Endothelial cell of umbilical vein (primary cell): ENCODE measurements at regions not wholly inside any gene's neighbourhood (a gene's known extent, or its start where the extent isn't known, plus 50 kb on each side); places are given as distances from the start of the nearest gene placed in this dataset.

Experiments
- BruUV-seq: library from RNA; stranded (reverse); fragments of 400-500 nt; replicated peaks from 2 replicates; lab custom pipeline; 2021; lab: Mats Ljungman, UMichigan
- CTCF ChIA-PET: fragments of 300-600, 350-600 bp; sonication (Branson Sonifier 250); formaldehyde crosslinking; loops from one replicate; lab custom pipeline; 2021; ENCODE audit warnings: antibody characterized with exemption, inconsistent platforms; lab: Charles Lee
- POLR2A ChIA-PET: fragments of 300-600, 350-600 bp; sonication (Branson Sonifier 250); formaldehyde crosslinking; loops from one replicate; lab custom pipeline; 2021; ENCODE audit warnings: antibody characterized with exemption, inconsistent platforms; lab: Charles Lee
- DNase-seq: peaks from one replicate; pipeline ENCODE4 v3.0.0-alpha.2; 2011; ENCODE audit warnings: low read depth, low spot score
- FAIRE-seq: peaks from 2 replicates; lab custom pipeline; 2011; peaks lifted over from hg19 to GRCh38; lab: Jason Lieb, UNC
- H2AFZ ChIP-seq: 2 replicates; pipeline ENCODE4 v1.6.0; 2012; ENCODE audit warnings: low read depth, low read length, control low read depth, inconsistent platforms
- H3K27ac ChIP-seq: 2 replicates; pipeline ENCODE4 v1.5.1; 2011; ENCODE audit warnings: low read depth, mild to moderate bottlenecking, control low read depth, low read length, moderate library complexity; ENCODE audit not compliant: insufficient read depth
- H3K27me3 ChIP-seq, 2 experiments: 2 replicates each; pipeline versions ENCODE4 v1.6.0 to v1.6.1; 2011; ENCODE audit warnings: low read length in 2 of 2, mixed read lengths in 1 of 2; ENCODE audit not compliant: control insufficient read depth in 2 of 2, insufficient read depth in 2 of 2
- H3K36me3 ChIP-seq, 2 experiments: 2 replicates in 1 of 2; 3 replicates in 1 of 2; pipeline ENCODE4 v1.5.1; 2011; ENCODE audit warnings: low read length in 2 of 2, mild to moderate bottlenecking in 1 of 2, moderate library complexity in 1 of 2; ENCODE audit not compliant: control insufficient read depth in 2 of 2, insufficient read depth in 2 of 2; ENCODE audit errors: extremely low read depth in 1 of 2
- H3K4me1 ChIP-seq: 3 replicates; pipeline ENCODE4 v1.5.1; 2011; ENCODE audit warnings: mild to moderate bottlenecking, low read length; ENCODE audit not compliant: control insufficient read depth, insufficient read depth; ENCODE audit errors: extremely low read depth
- H3K4me2 ChIP-seq: 2 replicates; pipeline ENCODE4 v1.6.1; 2011; ENCODE audit warnings: low read length, control low read depth, mixed read lengths; ENCODE audit not compliant: insufficient read depth
- H3K4me3 ChIP-seq, 3 experiments: fragments of 200-600 bp in 1 of 3; sonication (generic), shearing (Covaris generic) in 1 of 3; replicated peaks in 1 of 3; 2 replicates each; pipeline ENCODE4 v1.5.1; 2011 to 2016; ENCODE audit warnings: control low read depth in 3 of 3, low read length in 3 of 3, mild to moderate bottlenecking in 2 of 3, inconsistent platforms in 1 of 3, low read depth in 1 of 3, moderate library complexity in 1 of 3; ENCODE audit not compliant: insufficient read depth in 1 of 3
- H3K79me2 ChIP-seq: 2 replicates; pipeline ENCODE4 v1.6.0; 2012; ENCODE audit warnings: low read length, inconsistent platforms; ENCODE audit not compliant: control insufficient read depth, insufficient read depth
- H3K9ac ChIP-seq: replicated peaks from 2 replicates; pipeline ENCODE3; 2011; ENCODE audit warnings: low read length, control low read depth; ENCODE audit not compliant: insufficient read depth; ENCODE audit errors: extremely low read depth
- H3K9me1 ChIP-seq: replicated peaks from 3 replicates; pipeline ENCODE4 v1.6.0; 2011; ENCODE audit warnings: mild to moderate bottlenecking, low read length; ENCODE audit not compliant: control insufficient read depth, insufficient read depth; ENCODE audit errors: extremely low read depth
- H3K9me3 ChIP-seq: replicated peaks from 2 replicates; pipeline ENCODE4 v1.5.1; 2012; ENCODE audit warnings: low read length, inconsistent platforms; ENCODE audit not compliant: control insufficient read depth, insufficient read depth
- H4K20me1 ChIP-seq: replicated peaks from 2 replicates; pipeline ENCODE3; 2011; ENCODE audit warnings: mild to moderate bottlenecking, low read length; ENCODE audit not compliant: control insufficient read depth, insufficient read depth; ENCODE audit errors: extremely low read depth
- CTCF ChIP-seq, 2 donors: IDR thresholded peaks; 1 replicate in 1 of 2; 2 replicates in 1 of 2; pipeline ENCODE4 v1.5.1; 2011; ENCODE audit warnings: low read length in 2 of 2, mild to moderate bottlenecking in 2 of 2, moderate library complexity in 2 of 2, control low read depth in 1 of 2, inconsistent platforms in 1 of 2, low read depth in 1 of 2; ENCODE audit not compliant: insufficient read depth in 1 of 2; ENCODE audit errors: extremely low read depth in 1 of 2
- EZH2 ChIP-seq: IDR thresholded peaks from 2 replicates; pipeline ENCODE4 v1.6.1; 2012; ENCODE audit warnings: borderline replicate concordance, low read depth, mild to moderate bottlenecking, moderate library complexity, low read length, inconsistent platforms; ENCODE audit not compliant: severe bottlenecking
- FOS ChIP-seq: IDR thresholded peaks from 2 replicates; pipeline ENCODE4 v1.6.1; 2011; ENCODE audit warnings: mild to moderate bottlenecking, low read length, moderate library complexity, borderline replicate concordance; ENCODE audit not compliant: insufficient read depth
- GATA2 ChIP-seq: IDR thresholded peaks from 2 replicates; pipeline ENCODE4 v1.7.0; 2011; ENCODE audit warnings: low read depth, mild to moderate bottlenecking, moderate library complexity, mixed read lengths, low read length; ENCODE audit not compliant: insufficient read length, insufficient read depth
- JUN ChIP-seq: IDR thresholded peaks from 2 replicates; pipeline ENCODE4 v1.6.1; 2011; ENCODE audit warnings: borderline replicate concordance, low read depth; ENCODE audit not compliant: insufficient read length, insufficient read depth
- MAX ChIP-seq: IDR thresholded peaks from 2 replicates; pipeline ENCODE4 v1.6.1; 2011; ENCODE audit not compliant: insufficient read depth, insufficient read length
- MYC ChIP-seq: IDR thresholded peaks from one replicate; pipeline ENCODE4 v1.6.1; 2011; ENCODE audit warnings: mild to moderate bottlenecking, low read depth, low read length
- POLR2A ChIP-seq: IDR thresholded peaks from 2 replicates; pipeline ENCODE4 v1.6.1; 2012; ENCODE audit warnings: low read depth, mild to moderate bottlenecking, control low read depth, low read length
- POLR2AphosphoS5 ChIP-seq: IDR thresholded peaks from 2 replicates; pipeline ENCODE4 v1.6.1; 2012; ENCODE audit warnings: low read depth, mild to moderate bottlenecking, control low read depth, low read length, moderate library complexity; ENCODE audit not compliant: insufficient read depth
- dilution Hi-C: fragments of 300-500 bp; cut with MboI; formaldehyde crosslinking; loops from one replicate; pipeline ENCODE4 v1.15.0; 2019; ENCODE audit warnings: low sequenced_read_pairs; ENCODE audit not compliant: extremely low pct_ligation_motif_present
- intact Hi-C: fragments of 100-400 bp; cut with micrococcal nuclease; formaldehyde crosslinking; loops from one replicate; pipeline ENCODE4 v1.10.0; 2022

- Histone ChIP-seq H3K4me2 (no peak overlapping the region), H3K9me3 (no peaks in the 10 kb centered on the region), H2AFZ (no peak overlapping the region), H3K4me1 (no peaks in the 10 kb centered on the region), H3K9me1 (no peaks in the 10 kb centered on the region), H3K27ac (no peak overlapping the region), H3K79me2 (no peaks in the 10 kb centered on the region), H3K9ac (no peak overlapping the region), H3K27me3 (no peaks in the 10 kb centered on the region), H3K36me3 (no peaks in the 10 kb centered on the region), H4K20me1 (no peaks in the 10 kb centered on the region), H3K4me3 (no peak overlapping the region)
- CTCF ChIA-PET, result no interaction called here
- POLR2A ChIA-PET, result no interaction called here
- TF ChIP-seq POLR2AphosphoS5 (no peak), FOS (no peak), MAX (no peak), JUN (no peak), CTCF (IDR thresholded peaks at IDR 0.05; ENCODE audit: extremely low read depth in 1 of 2, insufficient read depth in 1 of 2, low read depth in 1 of 2, low read length in 2 of 2) (no peak), POLR2A (no peak), MYC (no peak), GATA2 (no peak), EZH2 (no peak)
- FAIRE-seq (no peak), DNase-seq (no peak)
- intact Hi-C loops, result no loop called here
- no TSS peak for BruUV-seq
- dilution Hi-C loops, result no loop called here
Observed at GRCh38 chr7:112994656-112995055, 92.0 kb downstream of the GPR85 start.
